HG03575 (cell line): ENCODE measurements at regions not wholly inside any gene's neighbourhood (a gene's known extent, or its start where the extent isn't known, plus 50 kb on each side); places are given as distances from the start of the nearest gene placed in this dataset.

Experiments used
- ATAC-seq: cut with Tn5 transposase; IDR thresholded peaks from one replicate; pipeline ENCODE4 v1.9.1; 2021; ENCODE audit not compliant: unreplicated experiment, insufficient number of reproducible peaks, low FRiP score; ENCODE audit errors: extremely low read depth

DNA sequence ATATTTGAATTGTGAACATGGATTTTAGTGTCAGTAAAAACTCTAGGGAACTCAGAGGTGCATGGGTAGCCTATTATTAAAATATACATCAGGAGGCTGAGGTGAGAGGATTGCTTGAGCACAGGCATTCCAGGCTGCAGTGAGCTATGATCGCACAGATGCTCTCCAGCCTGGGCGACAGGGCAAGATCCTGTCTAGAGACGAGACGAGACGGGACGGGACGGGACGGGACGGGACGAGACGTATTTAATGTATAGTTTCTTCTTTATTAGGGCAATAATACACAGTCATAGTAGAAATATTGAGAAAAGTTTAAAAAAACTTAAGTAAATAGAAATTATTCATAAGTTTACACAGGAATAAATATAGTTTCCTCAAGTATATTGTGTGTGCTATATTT, 89.3 kb downstream of the DIPK2A start:
- ATAC-seq = no peak

- no peak for ATAC-seq
These were observed 91.7 kb downstream of the DIPK2A start for GRCh38 chr3:144063306-144063705.

- no peak for ATAC-seq
These were observed 95.4 kb downstream of the DIPK2A start for GRCh38 chr3:144067059-144067458.

DNA sequence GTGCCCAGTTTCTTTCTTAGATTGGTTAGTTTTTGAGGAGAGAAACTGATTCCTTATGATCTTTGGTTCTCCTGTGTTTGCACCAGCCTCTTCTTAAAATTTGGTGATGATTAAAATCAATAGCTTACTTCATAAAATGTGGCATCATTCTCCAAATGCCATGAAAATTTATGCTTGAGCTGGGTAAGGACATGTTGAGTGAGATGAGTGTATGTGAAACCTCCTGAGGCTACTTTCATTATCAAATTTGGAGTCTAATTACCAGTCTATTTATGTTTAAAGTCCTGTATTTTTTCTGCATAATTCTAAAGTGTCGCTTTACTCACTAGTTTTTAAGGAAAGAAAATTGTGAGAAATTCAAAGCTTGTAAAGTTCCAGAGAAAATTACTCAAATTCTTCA, 102.1 kb downstream of the DIPK2A start:
- ATAC-seq = no peak

DNA sequence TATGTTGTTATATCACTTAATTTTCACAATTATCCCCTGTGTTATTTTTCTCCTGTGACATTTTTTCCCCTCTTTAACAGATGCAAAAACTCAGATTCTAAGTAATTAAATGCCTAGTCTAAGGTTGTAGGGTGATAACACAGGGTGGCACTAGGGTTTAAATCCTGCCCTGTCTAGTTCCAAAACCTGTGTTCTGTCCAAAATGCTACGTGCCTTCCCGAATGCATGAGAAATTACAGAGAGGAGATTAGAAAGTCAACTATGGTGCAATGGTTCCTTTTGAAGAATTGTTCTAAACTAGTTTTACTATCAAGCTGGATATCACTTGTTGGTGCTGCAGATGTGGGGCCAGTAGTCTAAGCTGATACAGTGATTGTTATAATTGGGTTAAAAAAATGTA, 108.0 kb downstream of the DIPK2A start:
- ATAC-seq = no peak

DNA sequence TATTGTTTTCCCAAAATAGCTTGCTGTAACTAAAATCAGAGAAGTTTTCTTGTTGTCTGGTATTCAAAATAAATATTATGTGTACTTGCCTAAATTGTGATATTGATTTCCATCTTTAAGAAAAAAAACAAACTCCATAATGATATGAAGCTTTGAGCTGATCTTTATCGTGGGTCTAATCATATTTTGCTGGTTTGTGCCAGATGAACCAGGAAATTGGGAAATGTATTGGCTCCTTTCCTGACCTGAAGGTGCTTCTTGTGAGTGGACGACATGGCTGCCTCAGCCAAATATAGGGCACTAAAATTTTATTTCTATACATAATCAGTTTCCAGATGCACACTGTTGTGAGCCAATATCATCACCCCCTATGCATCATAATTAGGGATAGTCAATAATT, 113.3 kb downstream of the DIPK2A start:
- ATAC-seq = no peak

DNA sequence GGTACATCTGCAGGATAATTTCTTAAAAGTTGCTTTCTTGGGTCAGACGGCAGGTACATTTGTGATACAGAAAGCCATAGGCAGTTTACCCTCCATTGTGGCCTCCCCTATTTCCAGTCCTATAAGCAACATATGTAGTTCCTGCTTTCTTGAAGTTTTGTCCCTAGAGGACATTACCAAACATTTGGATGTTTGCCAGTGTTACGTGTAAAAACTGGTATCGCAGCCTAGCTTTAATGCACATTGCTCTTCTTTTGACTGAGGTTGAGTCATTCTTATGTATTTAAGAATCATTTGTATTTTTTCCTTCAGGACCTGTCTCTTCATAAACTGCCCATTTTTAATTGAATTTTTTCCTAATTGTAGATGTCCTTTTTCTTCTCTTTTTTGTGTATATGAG, 114.3 kb downstream of the DIPK2A start:
- ATAC-seq = no peak

- no peak for ATAC-seq
These were observed 124.4 kb downstream of the DIPK2A start for GRCh38 chr3:144096016-144096415.

- no peak for ATAC-seq
These were observed 125.5 kb downstream of the DIPK2A start for GRCh38 chr3:144097163-144097562.

DNA sequence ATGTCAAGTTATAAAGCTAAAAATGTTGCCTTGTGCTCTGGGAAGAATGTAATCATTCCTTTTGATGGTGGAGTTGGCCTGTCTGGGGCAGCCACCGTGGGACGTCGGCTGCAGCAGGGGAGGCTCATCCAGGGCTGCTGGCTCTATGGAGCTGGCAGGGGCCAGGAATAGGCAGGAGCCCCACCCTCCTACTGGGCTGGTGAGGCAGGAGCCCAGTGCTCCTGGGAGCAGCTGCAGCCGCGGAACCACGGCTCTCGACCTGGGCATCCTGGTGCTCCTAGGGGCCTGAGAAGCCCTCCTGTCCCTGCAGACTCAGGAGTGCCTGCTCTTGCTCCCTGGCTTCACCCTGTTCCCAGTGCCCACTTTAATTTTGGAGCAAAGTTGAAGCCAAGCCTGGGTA, 127.1 kb downstream of the DIPK2A start:
- ATAC-seq = no peak

DNA sequence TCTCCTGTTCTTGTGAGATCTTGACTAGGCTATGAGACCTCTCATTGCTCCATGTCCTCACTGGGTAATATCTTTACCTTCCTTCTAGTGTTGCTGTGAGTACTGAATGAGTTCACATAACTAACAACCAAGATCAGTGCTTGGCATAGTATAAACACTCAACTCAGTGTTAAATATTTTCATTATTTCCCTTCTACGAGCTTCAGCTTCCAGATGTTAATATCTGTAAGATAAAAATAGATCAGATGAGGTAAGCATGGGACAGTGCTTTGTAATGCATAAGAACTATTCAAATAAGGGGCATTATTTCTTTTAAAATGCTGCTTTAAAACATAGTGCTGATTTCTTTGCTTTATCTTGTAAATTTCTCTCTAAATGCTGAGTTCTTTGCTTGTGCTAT, 130.8 kb downstream of the DIPK2A start:
- no peak for ATAC-seq

- no peak for ATAC-seq
These were observed 132.6 kb downstream of the DIPK2A start for GRCh38 chr3:144104186-144104585.

GRCh38 chr3:144104679-144105078, 133.1 kb downstream of the DIPK2A start:
- ATAC-seq = no peak

GRCh38 chr3:144105542-144105941, 133.9 kb downstream of the DIPK2A start:
- ATAC-seq = no peak

DNA sequence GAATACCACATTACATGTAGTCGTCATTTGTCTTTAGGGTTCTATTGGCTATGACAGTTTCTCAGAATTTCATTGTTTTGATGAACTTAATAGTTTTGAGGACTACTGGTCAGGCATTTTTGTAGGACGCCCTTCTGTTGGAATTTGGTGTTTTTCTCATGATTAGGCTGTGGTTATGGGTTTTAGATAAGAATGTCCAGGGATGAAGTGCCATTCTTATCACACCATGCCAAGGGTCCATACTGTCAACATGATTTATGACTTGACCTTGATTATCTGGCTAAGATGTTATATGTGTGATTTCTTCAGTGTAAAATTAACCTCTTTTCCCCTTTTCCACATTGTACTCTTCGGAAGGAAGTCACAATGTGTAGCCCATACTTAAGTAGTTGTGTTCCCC, 135.3 kb downstream of the DIPK2A start:
- no peak for ATAC-seq

GRCh38 chr3:144107923-144108322, 136.3 kb downstream of the DIPK2A start:
- no peak for ATAC-seq

DNA sequence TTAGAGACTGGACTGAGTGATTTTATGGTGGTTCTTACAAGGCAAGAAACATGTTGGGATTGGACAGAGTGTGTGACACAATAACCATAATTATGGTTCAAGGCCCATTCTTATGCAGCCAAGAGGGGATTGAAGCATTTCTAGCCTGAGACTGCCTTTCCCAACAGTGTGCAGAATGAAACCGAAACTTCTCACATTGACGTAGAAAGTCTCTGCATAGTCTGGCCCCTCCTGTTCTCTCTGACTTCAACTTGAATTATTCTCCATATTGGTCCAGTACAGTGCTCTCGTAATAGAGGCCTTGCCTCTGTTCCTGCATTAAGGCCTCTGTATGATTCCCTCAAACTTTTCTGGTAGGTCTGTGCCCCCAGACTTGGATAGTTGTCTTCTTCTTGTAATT, 138.3 kb downstream of the DIPK2A start:
- ATAC-seq = peak; percentile 85

- ATAC-seq = no peak
These were observed 140.4 kb downstream of the DIPK2A start for GRCh38 chr3:144112036-144112435.

DNA sequence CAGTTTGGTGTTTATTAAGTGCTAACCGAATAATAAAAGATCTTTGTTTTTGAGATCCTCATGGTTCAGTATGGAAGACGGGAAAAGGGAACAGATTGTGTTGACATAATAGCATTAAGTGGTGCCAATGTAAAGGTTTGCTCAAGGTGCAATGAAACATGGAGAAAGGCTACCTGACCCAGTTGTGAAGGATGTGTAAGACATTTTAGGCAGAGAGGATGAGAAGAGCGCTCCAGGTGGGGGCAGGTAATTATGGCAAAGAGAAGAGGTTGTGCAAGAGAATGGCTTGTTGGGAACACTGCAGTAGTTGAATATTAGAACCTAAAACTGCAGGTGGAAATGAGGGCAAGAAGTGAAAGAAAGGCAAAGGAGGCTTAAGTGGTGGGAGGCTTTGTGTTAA, 140.8 kb downstream of the DIPK2A start:
- ATAC-seq = no peak

- no peak for ATAC-seq
These were observed 143.1 kb downstream of the DIPK2A start for GRCh38 chr3:144114767-144115166.

DNA sequence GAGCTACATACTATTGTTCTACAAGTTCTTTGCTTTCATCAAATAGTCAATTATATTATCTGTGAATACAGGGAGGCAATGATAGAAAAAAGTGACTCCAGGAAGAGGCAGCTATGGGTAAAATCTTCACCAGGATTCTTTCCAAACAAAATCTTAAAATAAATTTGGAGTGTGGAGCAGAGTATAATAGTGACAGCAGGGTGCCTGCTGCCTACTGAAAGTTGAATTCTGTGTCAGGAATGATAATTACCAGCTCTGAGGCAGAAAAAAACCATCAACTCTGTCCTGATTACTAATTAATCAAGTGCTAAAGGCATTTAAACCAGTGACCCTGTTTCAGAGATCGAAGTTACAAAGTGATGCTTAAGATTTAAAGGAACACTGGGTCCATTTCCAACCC, 148.0 kb downstream of the DIPK2A start:
- no peak for ATAC-seq

DNA sequence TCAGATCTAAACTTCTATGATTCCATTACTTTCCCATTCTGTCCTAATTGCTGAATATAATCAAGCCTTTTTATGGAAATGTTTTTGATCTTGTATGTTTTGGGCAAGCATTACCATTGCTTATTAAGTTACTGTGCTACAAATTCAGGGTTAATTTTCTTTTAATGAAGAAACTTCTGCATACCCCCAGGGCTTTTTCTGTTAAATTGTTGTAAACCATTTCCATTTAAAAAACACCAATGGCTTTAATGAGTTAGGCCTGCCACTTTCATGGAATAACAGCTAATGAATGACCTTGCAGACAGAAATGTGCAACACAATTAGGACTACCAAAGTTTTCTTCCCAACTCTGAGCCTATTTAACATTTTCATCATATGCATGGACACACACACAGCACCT, 150.0 kb downstream of the DIPK2A start:
- no peak for ATAC-seq
